ENCODE measurements at regions not wholly inside any gene's neighbourhood (a gene's known extent, or its start where the extent isn't known, plus 50 kb on each side); places are given as distances from the start of the nearest gene placed in this dataset.

DNA sequence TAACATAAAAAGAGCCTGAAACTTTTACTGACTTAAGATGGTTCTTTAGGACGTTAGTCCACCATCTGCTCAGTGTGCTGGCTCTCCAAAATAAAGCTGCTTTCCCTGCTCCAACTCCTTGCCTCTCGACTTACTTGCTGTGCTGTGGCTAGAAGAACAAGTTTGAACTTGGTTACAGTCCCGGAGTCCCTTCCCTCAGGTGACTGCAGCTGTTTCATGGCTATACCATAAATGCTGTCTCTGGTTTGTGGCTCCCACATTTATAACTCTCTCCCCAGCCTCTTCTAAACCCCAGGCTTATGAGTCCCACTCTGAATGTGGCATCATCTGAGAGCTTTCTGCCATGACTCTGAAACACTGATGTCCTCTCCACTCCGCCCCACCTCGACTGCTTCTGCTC is 166.2 kb upstream of the ADRA1D start:
- no peak for DNase-seq (ENCODE audit: low read depth in 4 of 6, low spot score in 6 of 6)
- Histone ChIP-seq H3K27me3 (ENCODE audit: control insufficient read depth, insufficient read depth, low read length) (no peaks in the 10 kb centered on the region), H3K9me3 (ENCODE audit: control insufficient read depth, insufficient read depth, low read length) (no peaks in the 10 kb centered on the region), H3K36me3 (ENCODE audit: control insufficient read depth, insufficient read depth, low read length) (no peaks in the 10 kb centered on the region), H3K4me1 (ENCODE audit: control insufficient read depth, insufficient read depth, low read length) (no peaks in the 10 kb centered on the region), H3K4me3 (ENCODE audit: low read depth, low read length) (no peak overlapping the region), H3K27ac (ENCODE audit: low read depth, low read length) (no peak overlapping the region)
- WGBS (ENCODE audit: insufficient coverage): 83% methylated on average over 5 of the region's 5 CpGs

DNA sequence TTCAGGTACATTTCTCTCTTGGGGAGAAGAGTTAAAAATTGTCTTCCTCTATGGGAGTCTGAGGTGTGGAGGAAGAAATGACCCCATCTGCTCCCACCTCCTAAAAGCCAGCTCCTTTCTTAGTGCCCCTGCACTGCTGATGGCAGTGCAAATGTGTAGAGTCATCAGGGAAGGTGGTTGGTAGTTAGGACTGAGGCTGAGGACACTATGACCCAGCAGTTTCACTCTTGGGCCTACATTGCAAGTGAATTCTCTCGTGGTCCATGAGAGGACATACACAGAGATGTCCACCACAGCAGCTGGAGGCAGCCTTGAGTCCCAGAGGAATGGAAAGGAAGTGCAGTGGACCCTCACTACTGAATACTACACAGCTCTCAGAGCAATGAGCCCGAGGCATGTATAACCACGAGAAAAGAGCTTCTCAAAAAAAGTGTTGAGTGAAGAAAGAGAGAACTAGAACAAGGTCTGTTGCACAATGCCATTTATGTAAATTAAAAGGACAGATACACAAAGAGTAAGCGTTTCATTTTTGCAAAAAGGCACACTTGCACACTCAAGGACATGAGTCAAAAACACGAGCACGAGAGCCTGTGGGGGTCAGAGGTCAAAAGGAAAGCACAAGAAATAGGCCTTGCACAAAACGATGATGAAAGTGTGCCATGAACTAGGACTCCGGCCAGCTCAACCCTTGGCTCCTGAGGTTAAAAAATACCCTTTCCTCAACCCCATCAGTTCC is 164.4 kb upstream of the ADRA1D start:
- Histone ChIP-seq H3K9me3 (ENCODE audit: control insufficient read depth, insufficient read depth, low read length) (no peaks in the 10 kb centered on the region), H3K36me3 (ENCODE audit: control insufficient read depth, insufficient read depth, low read length) (no peaks in the 10 kb centered on the region), H3K27ac (ENCODE audit: low read depth, low read length) (no peak overlapping the region), H3K27me3 (ENCODE audit: control insufficient read depth, insufficient read depth, low read length) (no peaks in the 10 kb centered on the region), H3K4me1 (ENCODE audit: control insufficient read depth, insufficient read depth, low read length) (no peaks in the 10 kb centered on the region), H3K4me3 (ENCODE audit: low read depth, low read length) (no peak overlapping the region)
- 82% methylated on average over 5 of the region's 8 CpGs for WGBS (ENCODE audit: insufficient coverage)
- DNase-seq (ENCODE audit: low read depth in 4 of 6, low spot score in 6 of 6): no peak

DNA sequence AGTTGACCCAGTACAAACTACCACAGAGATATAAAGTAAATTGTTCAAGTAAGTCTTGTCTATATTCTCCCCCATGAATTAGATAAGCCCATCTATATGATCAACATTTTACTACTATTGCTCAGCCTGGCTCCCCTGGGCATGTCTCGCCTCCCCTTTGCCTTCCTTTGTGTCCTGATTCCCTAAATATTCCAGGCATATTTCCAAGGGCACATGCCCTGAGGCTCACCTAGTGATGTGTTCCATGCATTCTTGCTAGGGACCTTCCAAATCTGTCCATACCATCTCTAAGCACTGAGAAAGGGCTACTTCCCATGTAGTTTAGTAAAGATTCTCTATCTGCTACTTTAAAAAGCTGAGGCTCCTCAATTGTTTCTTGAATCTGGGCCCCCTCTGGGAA is 163.1 kb upstream of the ADRA1D start:
- H3K27ac ChIP-seq (ENCODE audit: low read depth, low read length): no peak overlapping the region
- no peak overlapping the region for H3K4me3 ChIP-seq (ENCODE audit: low read depth, low read length)
- H3K9me3 ChIP-seq (ENCODE audit: control insufficient read depth, insufficient read depth, low read length): no peaks in the 10 kb centered on the region
- no peaks in the 10 kb centered on the region for H3K4me1 ChIP-seq (ENCODE audit: control insufficient read depth, insufficient read depth, low read length)
- 92% methylated on average over 1 of the region's 1 CpG for WGBS (ENCODE audit: insufficient coverage)
- no peaks in the 10 kb centered on the region for H3K36me3 ChIP-seq (ENCODE audit: control insufficient read depth, insufficient read depth, low read length)
- DNase-seq (ENCODE audit: low read depth in 4 of 6, low spot score in 6 of 6): no peak
- H3K27me3 ChIP-seq (ENCODE audit: control insufficient read depth, insufficient read depth, low read length): no peaks in the 10 kb centered on the region

DNA sequence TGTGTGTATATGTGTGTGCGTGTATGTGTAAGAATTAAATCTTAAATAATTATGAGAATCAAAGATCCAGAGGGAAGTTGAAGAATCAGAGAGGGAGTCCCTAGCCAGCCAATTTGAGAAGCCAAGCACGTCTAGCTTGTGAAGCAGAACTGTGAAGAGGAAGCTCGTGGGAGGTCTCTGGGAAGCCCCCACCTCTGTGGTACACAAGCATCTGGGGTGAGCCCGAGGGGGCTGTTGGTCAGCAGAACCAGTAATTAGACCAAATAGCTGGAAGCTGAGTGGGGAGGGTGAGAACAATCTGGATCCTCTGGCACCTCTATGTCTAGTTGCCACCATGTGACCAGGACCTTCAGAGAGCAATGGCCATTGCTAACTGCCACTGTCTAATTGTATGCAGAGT is 162.7 kb upstream of the ADRA1D start:
- no peak for DNase-seq (ENCODE audit: low read depth in 4 of 6, low spot score in 6 of 6)
- no peaks in the 10 kb centered on the region for H3K27me3 ChIP-seq (ENCODE audit: control insufficient read depth, insufficient read depth, low read length)
- WGBS (ENCODE audit: insufficient coverage): 66% methylated on average over 2 of the region's 4 CpGs
- H3K27ac ChIP-seq (ENCODE audit: low read depth, low read length): no peak overlapping the region
- no peak overlapping the region for H3K4me3 ChIP-seq (ENCODE audit: low read depth, low read length)
- no peaks in the 10 kb centered on the region for H3K36me3 ChIP-seq (ENCODE audit: control insufficient read depth, insufficient read depth, low read length)
- no peaks in the 10 kb centered on the region for H3K4me1 ChIP-seq (ENCODE audit: control insufficient read depth, insufficient read depth, low read length)
- no peaks in the 10 kb centered on the region for H3K9me3 ChIP-seq (ENCODE audit: control insufficient read depth, insufficient read depth, low read length)

DNA sequence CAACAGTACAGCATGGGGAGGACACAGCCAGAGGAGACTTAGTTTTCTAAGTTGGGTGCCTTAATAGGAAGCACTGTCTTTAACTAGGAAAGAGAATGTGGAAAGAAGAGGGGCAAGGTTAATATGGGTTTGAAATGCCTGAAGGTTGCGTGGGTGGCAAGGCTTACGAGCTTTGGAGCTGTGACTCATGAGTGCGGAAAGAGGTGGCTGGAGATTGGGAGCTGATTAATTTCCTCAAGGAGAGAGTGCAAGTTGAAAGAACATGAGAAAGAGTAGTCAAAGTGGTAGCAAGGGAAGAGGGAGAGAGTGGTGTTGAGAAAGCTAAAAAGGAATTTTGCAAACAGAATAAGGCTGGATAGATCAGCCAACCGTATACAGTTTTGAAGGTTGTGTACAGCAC is 157.5 kb upstream of the ADRA1D start:
- no peak for DNase-seq (ENCODE audit: low read depth in 4 of 6, low spot score in 6 of 6)
- 91% methylated on average over 3 of the region's 4 CpGs for WGBS (ENCODE audit: insufficient coverage)
- H3K9me3 ChIP-seq (ENCODE audit: control insufficient read depth, insufficient read depth, low read length): no peaks in the 10 kb centered on the region

DNA sequence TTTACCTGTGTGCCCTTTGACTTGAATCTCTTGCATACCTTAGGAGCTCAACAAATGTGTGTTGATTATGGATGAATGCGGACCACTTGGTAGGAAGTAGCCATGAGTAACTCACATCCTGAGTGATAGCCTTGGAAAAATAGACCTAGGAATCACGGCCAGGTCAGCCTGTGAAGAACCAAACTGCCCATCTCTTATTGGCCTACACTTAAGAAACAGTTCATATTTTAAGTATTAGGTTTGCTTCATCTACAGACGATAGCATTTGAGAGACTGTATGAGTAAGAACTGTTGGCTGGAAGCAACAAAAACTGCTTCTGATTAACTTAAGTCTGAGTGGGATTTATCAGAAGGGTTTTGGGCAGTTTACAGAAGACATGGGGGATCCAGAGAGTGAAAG is 152.5 kb upstream of the ADRA1D start:
- Histone ChIP-seq H3K27me3 (ENCODE audit: control insufficient read depth, insufficient read depth, low read length) (no peaks in the 10 kb centered on the region), H3K27ac (ENCODE audit: low read depth, low read length) (no peak overlapping the region), H3K9me3 (ENCODE audit: control insufficient read depth, insufficient read depth, low read length) (no peaks in the 10 kb centered on the region), H3K4me3 (ENCODE audit: low read depth, low read length) (no peak overlapping the region), H3K36me3 (ENCODE audit: control insufficient read depth, insufficient read depth, low read length) (no peaks in the 10 kb centered on the region), H3K4me1 (ENCODE audit: control insufficient read depth, insufficient read depth, low read length) (no peaks in the 10 kb centered on the region)
- DNase-seq (ENCODE audit: low read depth in 4 of 6, low spot score in 6 of 6): no peak
- 100% methylated on average over 1 of the region's 3 CpGs for WGBS (ENCODE audit: insufficient coverage)

More for the DNA sequence above, 157.5 kb upstream of the ADRA1D start:
- Histone ChIP-seq H3K4me3 (ENCODE audit: low read depth, low read length) (no peak overlapping the region), H3K36me3 (ENCODE audit: control insufficient read depth, insufficient read depth, low read length) (no peaks in the 10 kb centered on the region), H3K27me3 (ENCODE audit: control insufficient read depth, insufficient read depth, low read length) (no peaks in the 10 kb centered on the region), H3K4me1 (ENCODE audit: control insufficient read depth, insufficient read depth, low read length) (no peaks in the 10 kb centered on the region), H3K27ac (ENCODE audit: low read depth, low read length) (no peak overlapping the region)

DNA sequence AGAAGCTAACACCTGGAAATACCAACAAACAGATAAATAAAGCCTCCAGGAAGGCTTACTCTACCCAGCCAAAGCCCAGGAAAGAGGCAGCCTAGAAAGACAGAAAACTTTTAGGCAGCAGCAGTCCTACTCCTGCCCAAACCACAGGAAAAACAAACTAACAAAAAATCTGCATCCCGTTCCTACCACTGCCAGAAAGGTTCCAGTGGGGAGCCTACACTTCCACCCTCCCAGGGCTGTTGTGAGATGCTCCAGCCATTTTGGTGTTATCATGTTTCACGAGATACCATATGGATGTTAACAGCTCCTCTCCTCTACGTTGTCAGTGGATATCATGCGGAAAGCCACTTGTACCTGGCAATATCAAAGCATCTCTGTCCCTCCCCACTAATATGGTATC is 135.9 kb upstream of the ADRA1D start:
- Histone ChIP-seq H3K4me3 (ENCODE audit: low read depth, low read length) (no peak overlapping the region), H3K9me3 (ENCODE audit: control insufficient read depth, insufficient read depth, low read length) (no peaks in the 10 kb centered on the region), H3K27ac (ENCODE audit: low read depth, low read length) (no peak overlapping the region), H3K27me3 (ENCODE audit: control insufficient read depth, insufficient read depth, low read length) (no peaks in the 10 kb centered on the region), H3K36me3 (ENCODE audit: control insufficient read depth, insufficient read depth, low read length) (no peaks in the 10 kb centered on the region), H3K4me1 (ENCODE audit: control insufficient read depth, insufficient read depth, low read length) (no peaks in the 10 kb centered on the region)
- DNase-seq (ENCODE audit: low read depth in 4 of 6, low spot score in 6 of 6): no peak
- 82% methylated on average over 4 of the region's 4 CpGs for WGBS (ENCODE audit: insufficient coverage)

DNA sequence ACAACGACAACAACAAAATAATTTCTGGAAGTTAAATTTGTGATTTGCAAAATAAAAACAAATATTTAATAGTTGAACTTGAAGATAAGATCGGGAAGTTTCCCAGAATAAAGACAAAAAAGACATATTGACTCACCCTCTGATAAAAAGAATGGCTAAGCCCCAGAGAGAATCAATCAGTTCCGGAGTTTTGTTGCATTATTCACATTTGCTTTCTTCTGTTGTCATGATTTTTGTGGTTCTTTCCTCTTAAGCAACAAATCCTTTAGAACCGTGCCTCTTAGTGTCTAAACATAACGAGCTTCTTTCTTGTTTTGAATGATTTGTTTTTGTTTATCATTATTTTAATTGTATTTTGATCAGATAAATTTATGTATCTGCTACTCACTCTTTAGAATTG is 134.9 kb upstream of the ADRA1D start:
- no peaks in the 10 kb centered on the region for H3K36me3 ChIP-seq (ENCODE audit: control insufficient read depth, insufficient read depth, low read length)
- no peaks in the 10 kb centered on the region for H3K27me3 ChIP-seq (ENCODE audit: control insufficient read depth, insufficient read depth, low read length)
- no peaks in the 10 kb centered on the region for H3K9me3 ChIP-seq (ENCODE audit: control insufficient read depth, insufficient read depth, low read length)
- no peak overlapping the region for H3K4me3 ChIP-seq (ENCODE audit: low read depth, low read length)
- no CpG with 5 or more reads among the region's 5 CpGs for WGBS (ENCODE audit: insufficient coverage)
- H3K27ac ChIP-seq (ENCODE audit: low read depth, low read length): no peak overlapping the region
- H3K4me1 ChIP-seq (ENCODE audit: control insufficient read depth, insufficient read depth, low read length): no peaks in the 10 kb centered on the region
- no peak for DNase-seq (ENCODE audit: low read depth in 4 of 6, low spot score in 6 of 6)

DNA sequence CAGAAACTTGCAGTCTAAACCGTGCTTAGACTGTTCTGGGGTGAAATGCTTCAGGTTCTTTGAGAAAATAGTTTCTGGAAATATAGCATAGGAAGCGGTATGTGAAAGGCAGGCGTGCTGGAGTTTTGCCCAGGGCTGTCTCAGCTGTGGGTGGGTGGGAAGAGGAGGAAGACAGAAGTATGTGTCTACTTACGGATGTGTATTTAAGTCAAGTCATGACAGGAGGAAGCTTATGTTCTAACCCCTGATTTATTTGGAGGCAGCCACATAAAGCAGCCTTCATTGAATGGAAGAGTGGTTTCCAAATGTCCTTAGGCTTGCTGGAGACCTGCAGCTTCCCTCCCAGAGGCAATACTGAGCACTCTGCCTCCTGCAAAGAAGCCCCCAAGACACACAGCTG is 126.8 kb upstream of the ADRA1D start:
- no peak overlapping the region for H3K27ac ChIP-seq (ENCODE audit: low read depth, low read length)
- peaks cover 3% of the 10 kb centered on the region for H3K4me1 ChIP-seq (ENCODE audit: control insufficient read depth, insufficient read depth, low read length)
- H3K9me3 ChIP-seq (ENCODE audit: control insufficient read depth, insufficient read depth, low read length): no peaks in the 10 kb centered on the region
- H3K36me3 ChIP-seq (ENCODE audit: control insufficient read depth, insufficient read depth, low read length): no peaks in the 10 kb centered on the region
- no peak overlapping the region for H3K4me3 ChIP-seq (ENCODE audit: low read depth, low read length)
- WGBS (ENCODE audit: insufficient coverage): 60% methylated on average over 3 of the region's 4 CpGs
- peak in 2 of 6 donors; percentile 8 to 22 for DNase-seq (ENCODE audit: low read depth in 4 of 6, low spot score in 6 of 6)
- no peaks in the 10 kb centered on the region for H3K27me3 ChIP-seq (ENCODE audit: control insufficient read depth, insufficient read depth, low read length)

DNA sequence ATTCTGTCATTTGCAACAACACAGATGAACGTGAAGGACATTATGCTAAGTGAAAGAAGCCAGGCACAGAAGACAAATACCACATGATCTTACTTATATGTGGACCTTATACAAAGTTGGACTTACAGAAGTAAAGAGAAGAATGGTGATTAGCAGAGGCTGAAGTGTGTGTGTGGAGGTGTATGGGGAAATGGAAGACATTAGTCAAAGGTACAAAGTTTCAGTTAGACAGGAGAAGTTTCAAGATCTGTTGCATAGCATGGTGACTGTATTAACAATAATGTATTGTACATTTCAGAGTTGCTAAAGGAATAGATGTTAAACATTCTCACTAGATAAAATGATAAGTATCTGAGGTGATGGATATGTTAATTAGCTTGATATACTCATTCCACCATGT is 124.4 kb upstream of the ADRA1D start:
- H3K36me3 ChIP-seq (ENCODE audit: control insufficient read depth, insufficient read depth, low read length): no peaks in the 10 kb centered on the region
- no peaks in the 10 kb centered on the region for H3K27me3 ChIP-seq (ENCODE audit: control insufficient read depth, insufficient read depth, low read length)
- no peak overlapping the region for H3K27ac ChIP-seq (ENCODE audit: low read depth, low read length)
- no peaks in the 10 kb centered on the region for H3K9me3 ChIP-seq (ENCODE audit: control insufficient read depth, insufficient read depth, low read length)
- peaks cover 3% of the 10 kb centered on the region for H3K4me1 ChIP-seq (ENCODE audit: control insufficient read depth, insufficient read depth, low read length)
- H3K4me3 ChIP-seq (ENCODE audit: low read depth, low read length): no peak overlapping the region
- no CpG with 5 or more reads among the region's 1 CpG for WGBS (ENCODE audit: insufficient coverage)
- no peak for DNase-seq (ENCODE audit: low read depth in 4 of 6, low spot score in 6 of 6)
